ENCODE measurements at regions not wholly inside any gene's neighbourhood (a gene's known extent, or its start where the extent isn't known, plus 50 kb on each side); places are given as distances from the start of the nearest gene placed in this dataset.
A peak's percentile ranks its signal among the peaks of the same experiment; 100 is the strongest.

DNA sequence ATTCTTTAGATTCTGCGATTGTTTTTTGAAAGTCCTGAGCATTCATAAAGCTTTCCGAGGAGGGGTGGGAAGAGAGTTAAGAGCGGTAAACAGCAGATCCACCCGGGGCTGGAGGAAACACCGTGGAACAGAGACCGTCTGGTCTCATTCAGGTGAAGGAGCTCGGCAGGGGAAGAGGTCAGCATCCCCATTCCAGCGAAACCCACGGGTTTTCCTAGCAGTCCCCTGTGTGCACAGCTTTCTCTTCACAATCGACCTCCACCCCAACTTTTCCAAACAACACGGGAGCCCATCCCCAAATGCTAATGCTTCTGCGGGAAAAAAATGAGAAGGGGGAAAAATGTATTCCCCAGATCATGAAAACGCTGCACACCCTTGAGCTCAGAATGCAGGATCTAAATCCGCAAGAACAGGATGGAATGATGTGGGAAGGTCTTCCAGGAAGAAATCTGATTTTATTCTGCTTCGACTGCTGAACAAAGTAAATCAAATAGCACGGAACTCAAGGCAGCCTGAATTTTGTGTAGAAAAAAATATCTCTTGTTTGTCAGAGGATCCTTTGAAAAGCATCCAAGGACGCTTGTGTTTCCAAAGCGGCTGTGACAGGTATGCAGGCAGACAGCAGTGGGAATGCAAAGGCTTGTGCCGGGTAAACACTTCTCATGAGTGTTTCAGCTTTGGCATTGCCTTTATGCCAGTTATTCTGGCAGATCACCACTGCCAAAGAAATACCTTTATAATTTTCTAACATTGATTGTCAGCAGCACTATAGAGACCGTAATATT lies 128.8 kb downstream of the NDUFA12 start:
- Histone ChIP-seq H3K9ac (ENCODE audit: low read length) (no peak overlapping the region), H3K4me3 (ENCODE audit: low read length) (peak overlapping the region; percentile 29), H3K36me3 (ENCODE audit: insufficient read depth, low read length) (no peaks in the 10 kb centered on the region), H2AFZ (ENCODE audit: low read depth, low read length) (no peak overlapping the region), H3K4me2 (ENCODE audit: low read length) (peak overlapping the region; percentile 17), H3F3A (ENCODE audit: insufficient read depth, low read length, poor library complexity, severe bottlenecking) (no peaks in the 10 kb centered on the region), H3K9me3 (ENCODE audit: low read length) (no peaks in the 10 kb centered on the region), H3K27me3 (ENCODE audit: insufficient read depth, low read depth, low read length) (peaks cover 55% of the 10 kb centered on the region), H4K20me1 (ENCODE audit: insufficient read depth) (no peaks in the 10 kb centered on the region), H3K9me2 (ENCODE audit: insufficient read depth, low read length) (no peaks in the 10 kb centered on the region), H3K79me2 (replicated peaks; ENCODE audit: insufficient read depth, low read length) (no peaks in the 10 kb centered on the region), H3K27ac (ENCODE audit: low read length) (no peak overlapping the region)
- TF ChIP-seq TAF1 (IDR thresholded peaks at IDR 0.05; ENCODE audit: low read depth) (no peak), REST (IDR thresholded peaks at IDR 0.05; ENCODE audit: borderline replicate concordance) (peak; percentile 55)

- Histone ChIP-seq H3F3A (ENCODE audit: insufficient read depth, low read length, poor library complexity, severe bottlenecking) (no peaks in the 10 kb centered on the region), H3K27me3 (ENCODE audit: insufficient read depth, low read depth, low read length) (peaks cover 55% of the 10 kb centered on the region), H2AFZ (ENCODE audit: low read depth, low read length) (no peak overlapping the region), H4K20me1 (ENCODE audit: insufficient read depth) (no peaks in the 10 kb centered on the region), H3K9me2 (ENCODE audit: insufficient read depth, low read length) (no peaks in the 10 kb centered on the region), H3K27ac (ENCODE audit: low read length) (no peak overlapping the region), H3K9me3 (ENCODE audit: low read length) (no peaks in the 10 kb centered on the region), H3K79me2 (replicated peaks; ENCODE audit: insufficient read depth, low read length) (no peaks in the 10 kb centered on the region), H3K36me3 (ENCODE audit: insufficient read depth, low read length) (no peaks in the 10 kb centered on the region), H3K4me3 (ENCODE audit: low read length) (peak overlapping the region; percentile 57), H3K4me2 (ENCODE audit: low read length) (no peak overlapping the region), H3K9ac (ENCODE audit: low read length) (no peak overlapping the region)
- no peak for TF ChIP-seq RAD21 (conservative IDR thresholded peaks at IDR 0.05)
- TF ChIP-seq REST (IDR thresholded peaks at IDR 0.05; ENCODE audit: borderline replicate concordance): no peak
- TF ChIP-seq SMC3 (conservative IDR thresholded peaks at IDR 0.05; ENCODE audit: poor library complexity): no peak
- no peak for TF ChIP-seq MXI1 (conservative IDR thresholded peaks at IDR 0.05; ENCODE audit: poor library complexity, severe bottlenecking)
- no peak for TF ChIP-seq EP300 (conservative IDR thresholded peaks at IDR 0.05; ENCODE audit: poor library complexity, severe bottlenecking)
- no peak for TF ChIP-seq EZH2 (IDR thresholded peaks at IDR 0.05; ENCODE audit: borderline replicate concordance, insufficient read depth, low read length, poor library complexity, severe bottlenecking)
- TF ChIP-seq, protein P1, sequence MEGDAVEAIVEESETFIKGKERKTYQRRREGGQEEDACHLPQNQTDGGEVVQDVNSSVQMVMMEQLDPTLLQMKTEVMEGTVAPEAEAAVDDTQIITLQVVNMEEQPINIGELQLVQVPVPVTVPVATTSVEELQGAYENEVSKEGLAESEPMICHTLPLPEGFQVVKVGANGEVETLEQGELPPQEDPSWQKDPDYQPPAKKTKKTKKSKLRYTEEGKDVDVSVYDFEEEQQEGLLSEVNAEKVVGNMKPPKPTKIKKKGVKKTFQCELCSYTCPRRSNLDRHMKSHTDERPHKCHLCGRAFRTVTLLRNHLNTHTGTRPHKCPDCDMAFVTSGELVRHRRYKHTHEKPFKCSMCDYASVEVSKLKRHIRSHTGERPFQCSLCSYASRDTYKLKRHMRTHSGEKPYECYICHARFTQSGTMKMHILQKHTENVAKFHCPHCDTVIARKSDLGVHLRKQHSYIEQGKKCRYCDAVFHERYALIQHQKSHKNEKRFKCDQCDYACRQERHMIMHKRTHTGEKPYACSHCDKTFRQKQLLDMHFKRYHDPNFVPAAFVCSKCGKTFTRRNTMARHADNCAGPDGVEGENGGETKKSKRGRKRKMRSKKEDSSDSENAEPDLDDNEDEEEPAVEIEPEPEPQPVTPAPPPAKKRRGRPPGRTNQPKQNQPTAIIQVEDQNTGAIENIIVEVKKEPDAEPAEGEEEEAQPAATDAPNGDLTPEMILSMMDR (IDR thresholded peaks at IDR 0.05; ENCODE audit: poor library complexity, severe bottlenecking): no peak
- TF ChIP-seq TAF1 (IDR thresholded peaks at IDR 0.05; ENCODE audit: low read depth): no peak
- TF ChIP-seq POLR2AphosphoS5 (IDR thresholded peaks at IDR 0.05): no peak
Observed at GRCh38 chr12:94873734-94874517, 129.6 kb downstream of the NDUFA12 start.
